HG03439 (cell line): ENCODE measurements at regions not wholly inside any gene's neighbourhood (a gene's known extent, or its start where the extent isn't known, plus 50 kb on each side); places are given as distances from the start of the nearest gene placed in this dataset.

Experiments used
- ATAC-seq: cut with Tn5 transposase; IDR thresholded peaks from one replicate; pipeline ENCODE4 v1.9.1; 2021; ENCODE audit warnings: mild to moderate bottlenecking, moderate library complexity; ENCODE audit not compliant: unreplicated experiment

DNA sequence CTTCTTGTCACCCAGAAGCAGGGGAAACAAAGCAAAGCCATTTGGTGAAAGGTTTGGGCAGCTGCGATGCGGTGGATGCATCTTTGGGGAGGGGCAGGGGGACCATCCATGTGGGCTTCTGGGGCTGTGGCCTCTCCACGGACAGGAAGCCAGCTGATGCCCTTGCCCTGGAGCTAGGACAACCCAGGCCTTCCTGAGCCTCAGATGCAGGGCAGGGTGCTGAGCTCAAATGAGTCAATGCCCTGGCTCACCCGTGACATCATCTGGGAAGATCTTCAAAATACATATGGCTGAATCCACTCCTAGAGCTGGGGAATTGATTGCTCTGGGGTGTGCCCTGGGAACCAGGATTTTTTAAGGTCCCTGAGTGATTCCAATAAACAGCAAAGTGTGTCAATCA, 1418.2 kb downstream of the TBC1D22A start:
- no peak for ATAC-seq

DNA sequence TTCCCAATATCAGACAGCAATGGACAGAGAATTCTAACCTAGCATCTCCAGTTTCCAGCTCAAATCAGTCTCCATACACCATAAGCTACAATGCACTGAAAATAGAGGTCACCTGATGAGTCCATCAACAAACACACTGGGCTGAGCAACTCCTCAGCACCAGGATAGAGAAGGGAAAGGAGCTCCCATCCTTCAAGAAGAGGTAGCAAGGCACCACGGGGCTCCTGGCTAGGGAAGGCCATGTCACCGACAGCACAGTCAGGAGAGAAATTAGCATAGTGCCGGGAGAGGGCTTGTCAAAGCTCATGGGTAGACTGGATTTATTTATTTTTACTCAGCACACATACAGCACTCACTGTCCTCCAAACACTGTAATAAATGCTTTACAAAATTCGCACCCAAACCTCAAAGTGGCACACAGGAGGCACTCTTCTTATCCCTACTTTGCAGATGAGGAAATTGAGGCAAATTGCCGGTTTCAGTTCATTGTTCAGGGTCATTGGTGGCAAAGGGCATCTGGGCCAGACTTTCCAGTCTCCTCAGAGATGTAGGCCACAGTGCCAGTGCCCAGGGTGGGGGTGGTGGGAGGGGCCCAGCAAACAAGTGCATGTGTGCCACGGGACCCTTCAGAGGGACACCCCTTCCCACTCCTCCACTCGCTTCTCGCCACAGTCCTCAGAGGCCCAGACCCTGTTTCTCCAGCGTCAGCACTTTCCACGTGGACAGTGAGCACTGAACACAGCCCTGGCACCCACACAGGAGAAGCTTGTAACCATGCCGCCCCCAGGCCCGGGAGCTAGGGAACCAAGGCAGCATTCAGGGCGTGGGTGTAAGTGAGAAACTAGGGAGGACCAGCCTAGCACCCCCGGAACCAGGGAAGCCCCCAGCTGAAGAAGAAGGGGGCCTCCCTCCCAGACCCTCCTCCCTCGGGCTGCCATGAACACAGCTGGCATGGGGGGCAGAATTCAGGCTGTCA, 1417.4 kb downstream of the TBC1D22A start:
- ATAC-seq, result no peak

DNA sequence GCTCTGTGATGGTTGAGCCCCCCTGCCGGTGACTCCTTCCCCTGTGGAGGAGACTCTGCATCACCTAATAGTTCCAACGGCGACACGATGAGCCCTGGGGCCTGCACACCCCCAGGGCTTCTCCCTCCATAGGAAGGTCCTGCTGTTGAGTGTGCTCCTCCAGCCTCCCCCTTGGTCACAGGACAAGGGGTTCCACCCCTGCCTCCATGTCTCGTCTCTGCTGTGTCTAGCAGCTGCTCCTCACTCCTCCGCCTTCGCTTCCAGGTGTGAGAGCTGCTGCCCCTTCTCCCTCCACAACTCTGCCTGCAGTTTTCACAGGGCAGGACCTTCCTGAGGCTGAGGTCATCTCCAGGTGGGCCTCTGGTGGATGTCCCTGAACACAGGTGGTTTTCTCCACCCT, 1416.1 kb downstream of the TBC1D22A start:
- ATAC-seq, result no peak

DNA sequence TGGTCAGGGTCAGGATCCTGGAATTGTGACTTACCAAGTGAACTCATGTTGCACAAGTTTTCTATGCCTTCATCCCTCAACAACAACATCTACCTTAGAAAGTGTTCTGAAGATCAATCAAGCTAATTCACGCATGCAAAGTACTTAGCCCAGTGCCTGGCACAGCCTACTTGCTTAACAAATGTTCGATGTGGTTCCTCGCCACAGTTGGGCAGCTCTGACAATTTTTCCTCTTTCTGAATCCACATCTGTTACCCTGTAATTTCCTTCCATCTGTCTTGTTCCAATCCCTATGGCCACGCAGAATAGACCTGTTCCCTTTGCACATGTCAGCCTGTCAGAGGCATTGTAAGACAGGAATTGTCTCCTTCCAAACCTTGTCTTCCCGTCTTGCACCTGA, 1415.2 kb downstream of the TBC1D22A start:
- no peak for ATAC-seq

DNA sequence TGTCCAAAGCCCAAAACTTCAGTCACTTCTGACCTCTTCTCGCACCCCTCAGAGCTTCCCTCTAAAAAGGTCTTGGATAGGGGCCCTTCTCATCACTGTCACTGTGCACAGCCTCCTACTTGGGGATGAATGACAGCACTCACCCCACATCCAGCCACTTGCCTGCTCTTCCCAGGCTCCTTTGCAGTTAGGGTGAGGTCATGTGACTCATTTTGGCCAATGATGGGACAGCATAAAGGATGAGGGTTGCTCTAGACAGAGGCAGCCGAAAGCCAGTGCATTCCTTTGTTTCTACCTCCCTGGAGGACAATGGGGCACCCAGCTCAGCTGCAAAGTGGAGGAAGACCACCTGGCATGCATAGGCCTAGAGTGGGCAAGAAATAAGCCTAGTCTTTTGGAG, 1413.3 kb downstream of the TBC1D22A start:
- ATAC-seq, result no peak

DNA sequence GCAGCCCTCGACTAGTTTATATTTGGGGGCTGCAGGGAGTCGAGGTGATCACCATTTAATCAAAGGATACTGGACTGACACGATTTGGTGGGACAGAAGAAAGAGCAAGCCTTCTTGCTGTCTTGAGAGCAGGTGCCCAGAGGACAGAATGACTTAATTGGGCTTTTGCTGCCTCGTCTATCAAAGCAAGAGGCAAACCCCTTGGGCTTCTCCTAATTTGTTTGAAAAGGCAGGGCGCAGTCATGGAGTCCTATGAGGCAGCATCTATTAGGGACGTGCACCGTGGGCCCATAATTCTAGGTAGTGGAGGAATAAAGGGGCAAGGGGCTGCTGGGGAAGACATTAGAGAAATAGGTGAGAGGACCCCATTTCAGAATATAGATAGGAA, 1411.3 kb downstream of the TBC1D22A start:
- no peak for ATAC-seq

DNA sequence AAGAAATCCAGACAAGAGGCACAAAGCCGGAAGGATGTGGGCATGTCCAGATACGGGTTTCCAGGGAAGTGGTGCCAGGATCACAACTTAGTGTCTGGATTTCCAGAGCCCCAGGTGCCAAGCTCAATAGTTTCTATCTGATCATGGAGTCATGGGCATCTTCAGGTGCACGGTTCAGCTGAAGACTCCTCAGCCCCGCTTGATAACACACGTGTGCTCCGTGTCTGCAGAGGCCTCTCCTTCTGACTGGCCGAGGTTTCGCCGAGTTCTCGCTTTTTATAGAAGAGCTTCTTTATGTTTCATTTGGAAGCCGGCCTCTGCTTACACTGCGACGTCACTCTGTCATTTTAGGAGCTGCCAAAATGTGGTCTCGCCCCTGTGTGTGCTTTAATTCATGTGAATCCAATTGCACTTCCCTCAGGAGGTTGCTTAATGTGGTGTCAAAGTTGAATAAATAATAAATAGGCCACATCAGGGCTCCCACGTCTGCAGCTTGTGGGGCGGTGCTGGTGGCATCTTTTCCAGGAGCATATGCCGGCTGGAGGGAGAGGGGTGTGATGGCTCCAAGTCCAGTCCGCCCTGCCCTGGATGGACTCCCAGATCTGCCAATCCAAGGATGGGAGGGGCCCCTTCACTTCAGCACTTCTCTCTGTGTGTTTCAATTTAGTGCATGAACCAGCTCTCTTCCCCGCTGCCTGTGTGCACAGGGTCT, 1410.8 kb downstream of the TBC1D22A start:
- no peak for ATAC-seq

DNA sequence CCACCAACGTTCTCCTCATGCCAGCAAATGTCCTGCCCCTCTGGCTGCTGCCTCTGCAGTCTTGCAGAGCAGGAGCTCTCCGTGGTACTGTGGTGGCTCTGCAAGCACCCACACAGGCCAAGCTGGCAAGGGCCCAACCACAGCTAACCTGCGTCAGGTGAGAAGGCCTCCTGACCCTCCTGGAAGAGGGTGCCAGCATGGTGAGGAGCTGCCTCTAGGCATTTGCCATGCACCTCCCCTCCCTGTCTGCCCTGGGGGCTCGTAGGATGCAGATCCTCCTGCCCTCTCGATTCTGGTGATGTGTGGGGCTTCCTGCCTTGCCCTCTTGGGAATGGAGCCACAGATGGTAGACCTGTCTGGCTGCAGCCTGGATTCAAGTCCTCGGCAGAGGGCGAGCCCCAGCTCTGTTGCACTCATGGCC, 1408.8 kb downstream of the TBC1D22A start:
- ATAC-seq, result no peak

DNA sequence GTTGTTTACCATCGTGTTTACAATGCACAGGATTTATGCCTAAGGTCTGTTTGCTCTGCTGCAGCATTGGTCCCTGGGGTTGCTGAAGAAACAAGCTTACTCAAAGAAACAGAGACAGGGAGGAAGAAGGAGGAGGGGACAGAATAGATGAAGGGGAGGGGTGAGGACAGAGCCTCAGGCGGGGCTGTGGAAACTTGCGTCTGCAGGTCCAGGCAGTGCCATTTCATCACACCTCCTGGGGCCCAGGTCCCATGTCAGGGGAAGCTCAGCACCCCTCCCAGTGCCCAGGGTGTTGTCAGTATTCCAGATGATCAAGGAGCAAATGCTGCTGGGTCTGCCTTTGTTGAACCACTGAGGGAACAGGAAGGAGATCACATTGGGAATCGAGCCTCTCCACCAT, 1406.8 kb downstream of the TBC1D22A start:
- no peak for ATAC-seq

DNA sequence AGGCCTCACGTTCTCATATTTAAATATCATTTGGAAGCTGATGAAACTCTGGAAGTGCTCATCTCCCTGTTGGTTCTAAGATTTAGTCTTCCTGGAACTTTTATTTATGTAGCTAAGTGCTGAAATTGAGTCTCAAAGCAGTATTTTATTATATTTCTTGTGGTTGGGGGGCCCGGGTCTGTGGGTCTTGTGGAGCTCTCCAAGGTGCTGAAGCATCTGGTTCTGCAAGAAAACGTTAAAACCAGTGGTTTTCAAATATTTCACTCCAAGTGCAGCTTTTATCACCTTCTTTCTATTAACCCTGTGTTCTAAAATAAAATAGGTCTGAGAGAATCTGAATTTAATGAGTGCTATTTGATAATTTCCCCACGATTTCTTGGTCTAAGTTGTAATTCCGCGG, 1404.8 kb downstream of the TBC1D22A start:
- ATAC-seq, result no peak

DNA sequence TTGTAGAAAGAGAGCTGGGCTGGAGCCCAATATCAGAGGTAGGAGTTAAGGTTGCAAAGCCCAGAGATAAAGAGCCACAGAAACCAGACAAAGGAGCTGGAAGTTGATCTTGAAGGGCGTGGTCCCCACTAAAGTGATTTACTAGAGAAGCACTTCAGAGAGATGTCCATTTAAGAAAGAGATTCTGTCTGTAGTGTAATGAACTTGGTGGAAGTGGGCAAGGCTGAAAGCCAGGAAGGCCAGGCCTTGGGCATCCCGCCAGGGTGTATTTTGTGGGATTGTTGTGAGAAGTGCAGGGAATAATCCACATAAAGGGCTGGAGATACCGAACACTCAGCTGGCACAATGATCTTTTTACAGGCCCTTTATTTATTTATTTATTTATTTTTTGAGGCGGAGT, 1398.8 kb downstream of the TBC1D22A start:
- no peak for ATAC-seq

DNA sequence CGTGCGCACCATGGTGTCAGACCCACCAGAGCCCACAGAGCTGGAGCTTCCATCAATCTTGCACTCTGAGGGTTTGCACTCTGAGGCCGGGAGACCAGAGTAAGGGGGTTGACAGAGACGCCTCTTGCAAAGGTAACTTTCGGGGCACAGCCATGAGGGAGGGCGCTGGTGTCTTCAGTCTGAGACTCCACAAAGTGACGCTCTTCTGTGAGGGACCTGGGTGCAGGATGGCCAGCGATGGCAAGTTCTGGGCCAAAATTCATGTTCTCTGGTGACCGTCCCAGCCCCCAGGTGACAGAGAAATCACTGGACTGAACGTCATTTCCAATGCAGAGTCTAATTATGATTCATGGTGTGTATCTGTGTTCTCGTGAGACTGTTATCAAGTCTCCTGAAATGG, 1395.2 kb downstream of the TBC1D22A start:
- ATAC-seq, result no peak

DNA sequence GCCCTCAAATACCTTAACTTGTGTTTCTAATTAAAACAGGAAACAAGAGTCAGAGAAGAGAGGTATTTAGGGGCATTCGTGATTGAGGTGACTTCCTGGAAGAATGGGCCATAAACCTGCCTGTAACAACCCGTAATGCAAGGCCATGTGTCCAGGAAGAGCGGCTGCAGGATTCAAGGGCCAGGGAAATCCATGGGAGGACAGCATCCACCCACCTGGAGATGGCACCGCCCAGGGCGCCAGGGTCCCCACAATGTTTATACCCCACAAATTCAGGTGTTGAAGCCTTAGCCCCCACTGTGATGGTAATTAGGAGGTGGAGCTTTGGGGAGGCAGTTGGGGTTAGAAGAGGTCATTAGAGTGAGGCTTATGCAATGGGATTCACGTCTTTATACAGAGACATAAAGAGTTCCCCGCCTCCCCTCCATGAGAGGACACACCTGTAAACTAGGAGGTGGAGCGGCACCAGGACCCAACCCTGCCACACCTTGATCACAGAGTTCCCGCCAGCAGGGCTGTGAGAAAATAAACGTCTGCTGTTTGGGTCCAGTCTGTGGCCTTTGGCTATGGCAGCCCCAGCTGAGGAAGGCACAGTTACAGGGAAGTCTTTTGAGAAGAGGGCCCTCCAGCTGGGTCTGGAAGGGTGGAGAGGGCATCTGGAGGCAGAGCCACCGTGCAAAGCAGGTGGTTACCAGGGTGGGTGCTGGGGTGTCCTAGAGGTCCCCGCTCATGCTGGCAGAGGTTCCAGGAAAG, 1394.3 kb downstream of the TBC1D22A start:
- no peak for ATAC-seq

DNA sequence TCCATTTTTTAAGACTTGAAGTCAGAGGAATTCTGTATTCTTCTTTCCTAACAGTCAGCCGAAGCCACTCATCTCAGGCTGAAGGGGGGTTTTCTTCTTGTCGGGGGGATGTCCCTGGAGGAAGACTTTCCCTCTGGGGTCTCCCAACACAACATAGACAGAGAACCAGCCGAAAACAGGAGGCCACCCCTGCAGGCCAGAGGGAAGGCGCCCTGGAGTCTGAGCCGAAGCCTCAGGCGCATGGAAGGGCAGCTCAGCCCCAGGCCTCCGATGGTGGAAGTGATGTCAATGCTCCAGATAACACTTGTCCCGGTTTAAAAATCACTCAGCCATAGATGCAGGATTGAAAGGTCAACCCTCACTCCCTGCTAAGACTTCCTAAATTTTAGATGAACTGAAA, 1393.0 kb downstream of the TBC1D22A start:
- no peak for ATAC-seq

DNA sequence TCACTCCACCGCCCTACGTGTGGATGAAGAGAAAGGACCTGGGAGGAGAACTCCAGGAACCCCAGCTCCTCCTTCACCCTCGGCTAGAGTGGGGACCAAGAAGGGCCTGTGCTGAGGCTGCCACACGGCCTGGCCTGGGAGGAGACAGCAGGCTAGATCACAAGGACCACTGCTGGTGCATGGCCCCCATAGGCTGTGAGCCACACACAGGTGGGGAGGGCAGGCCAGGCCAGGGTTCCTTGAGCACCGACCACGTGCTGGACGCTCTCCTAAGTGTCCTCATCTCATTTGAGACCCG, 1392.4 kb downstream of the TBC1D22A start:
- ATAC-seq, result no peak

DNA sequence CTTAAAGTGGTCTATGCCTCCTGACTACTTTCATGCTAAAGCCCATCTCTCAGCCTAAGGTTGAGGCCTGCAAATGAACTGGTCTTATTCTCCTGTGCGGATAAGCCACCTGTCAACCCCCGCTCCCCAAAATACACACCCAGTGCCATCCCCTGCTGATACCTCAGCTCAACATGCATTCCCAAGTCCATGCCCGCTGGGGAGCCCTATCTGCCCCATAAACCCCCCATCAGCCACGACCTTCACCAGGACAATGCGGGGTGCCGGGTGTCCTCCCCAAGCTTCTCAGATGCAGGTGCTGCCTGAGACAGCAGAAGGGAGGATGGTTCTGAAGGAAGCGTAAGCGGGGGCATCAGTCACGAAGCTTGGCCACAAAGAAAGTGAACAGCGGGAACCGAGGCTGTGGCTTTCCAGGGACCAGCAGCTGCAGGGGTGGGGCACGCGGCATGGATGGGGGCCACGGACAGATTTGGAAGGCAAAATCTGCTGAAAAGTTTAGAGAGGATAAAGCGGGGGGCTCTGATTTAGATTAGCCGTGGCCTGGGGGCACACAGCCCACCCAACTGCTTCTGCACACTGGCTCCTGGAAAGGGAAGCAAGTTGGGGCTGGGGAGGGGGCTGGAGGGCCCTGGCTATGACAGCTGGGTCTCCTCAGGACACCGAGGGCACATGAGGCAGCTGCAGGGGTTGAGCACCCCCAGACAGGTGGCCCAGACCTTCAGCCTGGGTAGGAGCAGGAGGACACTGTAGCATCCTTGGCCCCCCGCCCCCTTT, 1391.9 kb downstream of the TBC1D22A start:
- no peak for ATAC-seq

DNA sequence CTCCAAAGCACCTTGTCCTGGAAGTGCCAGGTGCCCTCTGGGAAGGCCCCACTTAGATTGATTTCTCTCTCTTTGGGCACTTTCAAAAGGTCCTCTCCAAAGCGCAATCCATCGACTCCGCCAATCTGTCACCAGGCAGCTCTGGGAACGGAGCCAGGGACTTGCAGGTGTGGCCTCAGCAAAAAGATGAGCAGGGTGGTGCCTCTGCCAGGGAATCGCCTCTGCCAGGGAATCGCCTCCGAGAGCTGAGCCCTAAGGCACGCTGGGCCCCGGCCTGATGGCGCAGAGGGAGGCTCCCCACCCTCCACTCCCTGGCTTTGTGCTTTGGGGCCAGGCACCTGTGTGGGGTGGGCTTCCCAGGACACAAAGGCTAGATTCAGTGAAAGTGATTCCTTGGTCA, 1391.3 kb downstream of the TBC1D22A start:
- no peak for ATAC-seq

DNA sequence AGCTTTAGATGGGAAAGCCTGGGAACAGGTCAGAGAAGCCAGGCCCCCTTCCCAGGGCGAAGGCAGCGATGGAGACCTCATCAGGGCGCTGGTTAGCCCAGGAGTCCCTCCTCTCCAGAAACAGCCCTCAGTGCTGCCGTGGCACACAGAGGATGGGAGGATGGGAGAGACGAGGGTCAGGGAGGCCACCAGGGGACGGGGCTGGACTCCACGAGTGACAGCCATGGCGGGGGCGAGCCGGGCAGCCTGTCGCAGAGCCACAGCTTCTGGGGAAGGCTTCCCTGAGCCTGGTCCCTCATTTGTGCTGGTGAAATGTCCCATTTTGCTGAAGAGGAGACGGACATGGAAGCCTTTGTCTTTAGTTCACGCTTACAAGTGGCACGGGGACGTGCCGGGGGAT, 1390.5 kb downstream of the TBC1D22A start:
- ATAC-seq, result no peak

DNA sequence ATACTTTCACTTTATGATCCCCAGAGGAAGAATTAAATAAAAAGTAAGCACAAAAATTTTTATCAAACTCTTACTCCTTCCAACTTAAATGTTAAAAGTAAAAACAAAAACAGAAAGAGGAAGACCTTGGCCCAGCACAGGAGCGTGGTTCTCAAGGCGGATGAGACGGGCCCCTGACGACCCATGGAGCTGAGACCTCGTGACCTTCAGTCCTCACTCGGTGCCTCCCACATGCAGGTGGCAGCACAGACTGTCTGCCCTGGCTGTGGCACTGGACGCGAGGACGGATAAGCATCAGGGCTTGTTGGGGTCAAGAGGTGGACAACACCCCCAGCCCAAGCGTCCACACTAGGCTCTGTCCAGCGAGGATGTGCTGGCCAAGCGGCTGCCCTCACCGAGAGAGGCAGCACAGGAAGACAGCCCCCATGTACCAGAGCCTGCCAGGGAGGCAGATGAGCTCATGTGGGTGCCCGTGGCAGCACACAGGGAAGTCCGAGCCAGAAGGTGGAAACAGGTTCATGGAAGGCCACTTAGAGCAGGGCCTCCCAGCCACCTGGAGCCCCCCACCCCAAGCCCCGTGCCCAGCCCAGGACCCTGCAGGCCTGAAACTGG, 1389.8 kb downstream of the TBC1D22A start:
- ATAC-seq, result no peak

DNA sequence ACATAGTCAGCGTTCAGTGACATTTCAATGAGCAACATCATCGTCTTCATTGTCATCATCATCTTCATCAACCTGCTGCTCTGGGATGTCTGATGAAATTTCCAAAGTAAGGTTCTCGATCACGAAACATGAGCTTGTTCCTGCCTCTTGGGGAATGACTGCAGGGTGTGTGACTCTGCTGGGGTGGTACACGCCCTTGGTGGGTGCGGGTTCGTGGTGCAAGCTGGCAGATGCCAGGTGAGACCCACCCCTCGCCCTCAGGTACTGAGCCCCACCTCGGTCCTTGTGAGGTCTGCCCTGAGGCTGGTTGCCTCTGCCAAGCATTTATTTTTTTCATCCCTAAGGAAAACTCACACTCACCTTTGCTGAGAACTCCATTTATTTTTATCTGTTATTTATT, 1389.2 kb downstream of the TBC1D22A start:
- no peak for ATAC-seq

DNA sequence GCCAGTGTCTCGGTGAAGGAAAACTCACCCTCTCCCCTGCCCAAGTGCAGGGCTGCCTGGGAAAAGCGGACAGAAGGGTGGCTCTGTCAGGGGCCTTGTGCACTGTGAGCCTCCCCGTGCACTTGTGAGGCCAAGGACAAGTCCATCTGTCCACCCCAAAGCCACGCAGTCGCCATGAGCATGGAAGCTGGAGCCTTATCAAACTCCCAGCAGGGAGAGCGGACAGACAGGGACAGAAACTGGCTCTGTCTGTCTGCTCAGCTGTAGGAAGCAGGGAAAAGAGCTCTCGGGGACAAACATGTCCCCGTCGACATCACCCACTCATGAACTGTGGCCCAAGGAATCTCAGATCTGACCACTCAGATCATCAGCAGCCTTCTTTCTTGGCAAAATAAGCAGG, 1385.4 kb downstream of the TBC1D22A start:
- ATAC-seq, result no peak
